Upper lobe of left lung (tissue), 6 donors: ENCODE measurements at regions not wholly inside any gene's neighbourhood (a gene's known extent, or its start where the extent isn't known, plus 50 kb on each side); places are given as distances from the start of the nearest gene placed in this dataset.
"Not testable (repeated sequence)": the region's sequence is repeated elsewhere in the genome, so short reads cannot be mapped to it uniquely, and the experiment has no call there.

Experiments
- ATAC-seq, 2 donors: fragments of 200-7000 bp; cut with Tn5 transposase; one replicate each; pipeline ENCODE4 v1.9.1; 2022; ENCODE audit warnings: mild to moderate bottlenecking in 2 of 2, moderate library complexity in 2 of 2; ENCODE audit not compliant: low FRiP score in 2 of 2
- DNase-seq, 2 donors: peaks; one replicate each; pipeline ENCODE4 v3.0.0-alpha.2; 2019 to 2020
- H3K27ac ChIP-seq, 4 donors: fragments of 200-600 bp; sonication (generic); one replicate each; pipeline ENCODE4 v1.5.1; 2016 to 2019
- H3K27me3 ChIP-seq, 4 donors: fragments of 200-600 bp; sonication (generic); one replicate each; pipeline ENCODE4 v1.5.1; 2017 to 2019
- H3K36me3 ChIP-seq, 4 donors: fragments of 200-600 bp; sonication (generic); one replicate each; pipeline ENCODE4 v1.5.1; 2016 to 2019
- H3K4me1 ChIP-seq, 4 donors: fragments of 200-600 bp; sonication (generic); one replicate each; pipeline ENCODE4 v1.5.1; 2018 to 2019
- H3K4me3 ChIP-seq, 4 donors: fragments of 200-600 bp; sonication (generic); one replicate each; pipeline ENCODE4 v1.5.1; 2017 to 2019; ENCODE audit warnings: mild to moderate bottlenecking in 2 of 4, moderate library complexity in 1 of 4
- H3K9me3 ChIP-seq, 4 donors: fragments of 200-600 bp; sonication (generic); one replicate each; pipeline ENCODE4 v1.5.1; 2018 to 2019
- CTCF ChIP-seq, 6 experiments: fragments of 450-650 bp in 4 of 6; fragments of 200-600 bp in 2 of 6; sonication (generic) in 2 of 6; IDR thresholded peaks; one replicate each; pipeline ENCODE4 v1.5.1; 2016 to 2019; ENCODE audit warnings: antibody characterized with exemption in 6 of 6
- EP300 ChIP-seq, 4 donors: sonication (generic); formaldehyde crosslinking; IDR thresholded peaks; one replicate each; pipeline ENCODE4 v1.5.1; 2017; ENCODE audit warnings: antibody characterized with exemption in 4 of 4, control low read depth in 2 of 4
- POLR2A ChIP-seq, 4 donors: fragments of 450-650 bp; IDR thresholded peaks; one replicate each; pipeline ENCODE4 v1.5.1; 2016 to 2017; ENCODE audit warnings: antibody characterized with exemption in 4 of 4, mild to moderate bottlenecking in 2 of 4
- POLR2AphosphoS5 ChIP-seq, 2 donors: sonication (generic); formaldehyde crosslinking; IDR thresholded peaks; one replicate each; pipeline ENCODE4 v1.5.1; 2017; ENCODE audit warnings: antibody characterized with exemption in 2 of 2
- WGBS, 2 donors: methylation state at CpG; one replicate each; pipeline ENCODE4 v1.1.5; 2017 to 2018; 5-methylcytosine and 5-hydroxymethylcytosine counted together
- donor health status: DM: no; HTN: no; CAD: no; lungs with moderate emphysema.
- donor health status: DM: no; HTN: yes; CAD: no; lungs with severe emphysema.

DNA sequence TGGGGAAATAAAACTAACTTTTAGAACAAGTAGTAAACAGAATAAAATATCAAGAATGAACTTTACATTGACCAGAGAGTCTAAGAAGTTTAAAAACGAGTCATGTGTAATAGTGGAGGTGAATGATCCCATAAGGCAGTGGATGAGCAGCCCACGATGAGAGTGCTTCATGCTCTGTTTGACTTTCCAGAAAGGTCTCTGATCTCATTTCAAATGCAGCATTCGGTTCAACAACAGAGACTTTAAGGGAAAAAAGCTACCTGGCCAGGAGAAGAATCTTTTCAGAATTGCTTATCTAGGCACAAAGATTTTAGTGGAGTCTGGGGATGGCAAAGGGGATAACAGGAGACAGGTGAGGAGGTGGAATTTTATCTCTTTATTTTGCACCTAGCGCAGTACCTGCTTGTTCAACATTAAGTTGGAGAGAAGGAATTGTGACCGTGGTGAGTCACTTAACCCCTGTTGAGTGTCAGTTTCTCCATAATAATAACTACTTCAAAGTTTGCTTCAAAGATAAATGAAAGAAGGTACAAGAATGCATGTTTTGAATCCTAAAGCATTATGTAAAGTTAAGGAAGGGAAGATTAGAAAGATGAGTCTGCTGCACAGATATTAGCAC lies 94.9 kb upstream of the KIF26B start:
- DNase-seq = no peak
- Histone ChIP-seq H3K27ac (no peak overlapping the region), H3K27me3 (no peaks in the 10 kb centered on the region), H3K9me3 (no peaks in the 10 kb centered on the region), H3K4me1 (peaks cover 0 to 8% (median 0%) of the 10 kb centered on the region in 4 donors), H3K36me3 (no peaks in the 10 kb centered on the region), H3K4me3 (no peak overlapping the region)
- TF ChIP-seq POLR2AphosphoS5 (IDR thresholded peaks at IDR 0.05) (no peak), EP300 (IDR thresholded peaks at IDR 0.05) (no peak), CTCF (IDR thresholded peaks at IDR 0.05) (no peak), POLR2A (IDR thresholded peaks at IDR 0.05) (no peak)
- ATAC-seq = no peak
- WGBS, 2 donors = 82 to 86% methylated on average over 4 to 5 of the region's 5 CpGs

GRCh38 chr1:245058882-245059281 lies 95.9 kb upstream of the KIF26B start:
- 94 to 95% methylated on average over 4 of the region's 4 CpGs for WGBS, 2 donors
- H3K27me3 ChIP-seq = no peaks in the 10 kb centered on the region
- no peak overlapping the region for H3K27ac ChIP-seq
- no peak for ATAC-seq
- no peak for TF ChIP-seq POLR2A (IDR thresholded peaks at IDR 0.05)
- no peak for TF ChIP-seq EP300 (IDR thresholded peaks at IDR 0.05)
- TF ChIP-seq POLR2AphosphoS5 (IDR thresholded peaks at IDR 0.05) = no peak
- TF ChIP-seq CTCF (IDR thresholded peaks at IDR 0.05) = no peak
- no peaks in the 10 kb centered on the region for H3K9me3 ChIP-seq
- DNase-seq = no peak
- peaks cover 0 to 8% (median 0%) of the 10 kb centered on the region in 4 donors for H3K4me1 ChIP-seq
- H3K4me3 ChIP-seq = no peak overlapping the region
- no peaks in the 10 kb centered on the region for H3K36me3 ChIP-seq

DNA sequence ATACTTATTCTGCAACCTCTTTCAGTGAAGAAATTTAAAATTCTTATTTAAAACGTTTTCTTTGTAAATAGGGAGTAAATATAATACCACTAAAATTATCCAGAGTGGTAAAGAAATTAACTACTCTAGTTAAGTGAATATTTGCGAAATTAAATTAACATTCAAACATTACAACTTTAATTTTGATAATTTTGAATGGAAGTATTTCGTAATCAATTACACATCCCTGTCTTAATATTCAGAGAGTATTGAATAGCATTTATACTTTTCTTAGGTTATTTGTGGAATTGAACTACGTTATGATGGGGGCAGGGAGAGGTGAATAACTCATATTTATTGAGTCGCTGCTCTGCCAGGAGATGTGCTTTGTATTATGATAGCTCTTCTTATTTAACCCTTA lies 96.3 kb upstream of the KIF26B start:
- ATAC-seq = no peak
- DNase-seq = no peak
- H3K27me3 ChIP-seq = no peaks in the 10 kb centered on the region
- 90 to 93% methylated on average over 5 of the region's 5 CpGs for WGBS, 2 donors
- no peaks in the 10 kb centered on the region for H3K9me3 ChIP-seq
- H3K27ac ChIP-seq = no peak overlapping the region
- H3K4me1 ChIP-seq = peaks cover 0 to 13% (median 0%) of the 10 kb centered on the region in 4 donors
- TF ChIP-seq CTCF (IDR thresholded peaks at IDR 0.05) (no peak), POLR2A (IDR thresholded peaks at IDR 0.05) (no peak)
- no peak overlapping the region for H3K4me3 ChIP-seq
- H3K36me3 ChIP-seq = no peaks in the 10 kb centered on the region

DNA sequence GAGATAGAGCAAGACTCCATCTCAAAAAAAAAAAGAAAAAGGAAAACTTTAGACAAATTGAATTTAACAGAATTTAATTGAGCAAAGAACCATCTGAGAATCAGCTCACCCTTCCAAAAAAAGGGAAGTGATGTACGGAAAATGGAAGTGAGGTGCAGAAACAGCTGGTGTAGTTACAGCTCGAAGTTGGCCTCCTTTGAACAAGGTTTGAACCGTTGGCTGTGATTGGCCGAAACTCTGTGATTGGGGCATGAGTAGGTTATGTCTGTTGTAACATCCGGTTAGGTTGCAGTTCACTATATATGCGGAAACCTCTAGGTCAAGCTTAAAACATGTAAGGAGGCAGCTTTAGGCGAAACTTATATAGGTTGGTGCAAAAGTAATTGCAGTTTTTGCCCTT lies 97.9 kb upstream of the KIF26B start:
- Histone ChIP-seq H3K27ac (no peak overlapping the region), H3K27me3 (no peaks in the 10 kb centered on the region), H3K36me3 (no peaks in the 10 kb centered on the region), H3K4me1 (peaks cover 2 to 21% (median 4%) of the 10 kb centered on the region in 4 donors), H3K4me3 (no peak overlapping the region), H3K9me3 (no peaks in the 10 kb centered on the region)
- DNase-seq = no peak
- ATAC-seq = peak in 1 of 2 donors; percentile 24
- WGBS, 2 donors = 79% methylated on average over 7 of the region's 7 CpGs
- no peak for TF ChIP-seq CTCF (IDR thresholded peaks at IDR 0.05)
- no peak for TF ChIP-seq EP300 (IDR thresholded peaks at IDR 0.05)
- TF ChIP-seq POLR2AphosphoS5 (IDR thresholded peaks at IDR 0.05) = no peak
- no peak for TF ChIP-seq POLR2A (IDR thresholded peaks at IDR 0.05)

- not testable (repeated sequence) for DNase-seq, H3K27ac ChIP-seq, H3K4me3 ChIP-seq, H3K36me3 ChIP-seq, H3K9me3 ChIP-seq, H3K27me3 ChIP-seq, ATAC-seq
- peaks cover 3 to 27% (median 7%) of the 10 kb centered on the region in 4 donors for H3K4me1 ChIP-seq
- 96 to 100% methylated on average over 5 of the region's 5 CpGs for WGBS, 2 donors
Observed at GRCh38 chr1:245056296-245056695, 98.5 kb upstream of the KIF26B start.
